Ecto neural progenitor cell (in vitro differentiated cells): ENCODE measurements at regions not wholly inside any gene's neighbourhood (a gene's known extent, or its start where the extent isn't known, plus 50 kb on each side); places are given as distances from the start of the nearest gene placed in this dataset.

Experiments
- DNase-seq: peaks from one replicate; pipeline ENCODE4 v3.0.0-alpha.2; 2018; ENCODE audit warnings: low spot score

DNA sequence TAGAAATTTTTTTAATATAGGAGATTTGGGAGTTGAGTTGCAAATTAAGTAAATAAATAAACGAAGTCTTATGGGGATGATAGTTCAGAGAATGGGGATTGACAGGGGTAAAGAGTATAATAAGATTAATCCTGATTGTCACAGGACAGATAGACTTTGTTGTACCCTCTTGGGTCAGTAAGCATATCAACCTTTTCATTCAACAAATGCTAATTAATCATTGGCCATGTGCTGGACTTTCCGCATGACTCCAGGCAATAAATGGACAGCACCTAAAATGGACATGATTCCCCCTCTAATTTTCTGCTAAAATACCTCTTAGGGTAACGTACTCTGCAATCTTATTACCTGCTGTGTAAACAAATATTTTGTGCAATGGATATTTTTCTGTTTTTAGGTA lies 1331.1 kb upstream of the ADGRL3 start:
- no peak for DNase-seq

DNA sequence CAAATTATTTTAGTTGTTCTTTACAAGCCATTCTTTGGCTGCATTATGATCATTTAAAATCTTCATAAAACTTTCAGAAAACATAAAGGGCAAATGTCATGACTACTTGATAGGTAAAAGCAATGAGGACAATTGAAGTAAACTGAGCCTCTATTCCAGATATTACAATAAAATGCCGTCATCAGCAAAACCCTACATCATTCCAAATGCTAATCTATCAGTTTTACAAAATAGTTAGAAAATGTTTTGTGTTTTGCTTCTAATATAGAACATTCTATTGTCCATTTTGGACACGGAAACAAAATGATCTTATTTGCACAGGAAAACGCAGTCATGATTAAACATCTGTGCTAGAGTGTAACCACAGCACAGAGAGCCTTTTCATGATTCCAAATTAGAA lies 1330.6 kb upstream of the ADGRL3 start:
- DNase-seq, result no peak

DNA sequence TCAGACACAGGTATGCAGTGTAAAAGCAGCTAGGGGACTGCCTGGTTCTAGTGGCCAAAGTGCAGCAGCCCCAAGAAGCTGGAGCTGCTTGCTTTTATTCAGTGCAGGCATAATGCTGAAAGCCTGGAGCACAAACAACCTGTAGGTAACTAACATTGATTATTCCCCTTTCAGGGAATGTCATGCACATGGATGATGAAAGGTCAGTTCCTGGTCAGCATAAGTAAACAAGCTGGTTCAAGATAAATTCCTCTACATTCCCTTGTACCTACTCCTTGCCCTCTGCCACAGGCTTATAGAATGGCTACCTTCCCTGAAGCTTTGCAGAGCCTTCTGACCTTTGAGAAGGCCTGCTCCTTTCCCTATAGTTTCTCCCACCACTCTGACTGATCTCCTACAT lies 1318.5 kb upstream of the ADGRL3 start:
- DNase-seq, result no peak

DNA sequence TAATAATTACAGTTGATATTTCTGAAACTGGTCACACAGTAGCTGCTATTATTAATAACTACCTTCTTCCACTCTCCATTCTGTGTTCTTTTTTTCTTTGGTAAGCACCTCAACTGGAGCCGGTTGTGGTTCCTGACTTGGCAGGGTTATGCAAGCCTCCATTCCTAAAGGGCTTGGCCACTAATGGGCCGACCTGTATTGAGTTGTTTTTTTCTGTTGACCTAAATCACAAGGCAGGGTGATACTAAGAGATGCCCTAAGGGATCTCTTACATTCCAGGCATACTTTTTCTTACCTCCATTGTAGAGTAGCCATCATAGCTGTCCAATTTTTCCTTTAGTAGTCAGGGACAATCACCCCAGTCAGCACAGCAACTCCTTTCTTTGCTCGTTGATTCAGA lies 1295.8 kb upstream of the ADGRL3 start:
- no peak for DNase-seq

DNA sequence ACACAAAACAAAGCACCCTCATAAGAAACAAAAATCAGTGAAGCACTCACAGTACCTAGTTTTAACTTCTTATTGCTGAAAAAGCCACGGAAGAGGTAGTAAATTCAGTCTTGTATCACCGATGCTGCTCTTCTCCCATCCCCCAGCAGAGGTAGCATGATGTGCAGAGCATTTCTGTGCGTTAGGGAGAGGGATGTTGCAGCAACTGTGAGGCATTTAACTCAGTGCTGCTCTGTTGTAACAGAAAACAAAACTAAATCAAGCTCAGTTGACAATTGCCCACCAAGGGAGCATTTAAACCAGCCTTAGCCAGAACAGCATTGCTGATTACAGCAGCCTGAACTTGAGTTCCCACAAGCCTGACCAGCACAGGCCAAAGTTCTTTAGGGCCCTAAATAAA lies 1279.7 kb upstream of the ADGRL3 start:
- no peak for DNase-seq

DNA sequence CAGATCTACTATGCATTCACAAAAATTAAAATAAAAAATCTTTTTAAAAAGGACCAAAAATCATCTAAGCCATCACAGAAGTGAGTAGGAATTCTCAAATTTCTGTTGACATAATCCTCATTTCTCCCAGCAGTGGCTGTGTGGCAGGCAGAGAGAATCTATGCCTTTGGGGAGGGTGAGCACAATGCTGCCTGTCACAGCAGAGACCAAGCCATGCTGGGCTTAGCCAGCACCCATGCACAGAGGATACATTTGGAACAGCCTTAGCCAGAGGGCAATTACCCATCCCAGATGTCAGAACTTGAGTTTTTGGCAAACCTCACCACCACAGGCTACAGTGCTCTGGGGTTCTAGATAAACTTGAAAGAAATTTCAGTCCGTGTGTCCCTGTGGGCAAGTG lies 1274.8 kb upstream of the ADGRL3 start:
- no peak for DNase-seq

DNA sequence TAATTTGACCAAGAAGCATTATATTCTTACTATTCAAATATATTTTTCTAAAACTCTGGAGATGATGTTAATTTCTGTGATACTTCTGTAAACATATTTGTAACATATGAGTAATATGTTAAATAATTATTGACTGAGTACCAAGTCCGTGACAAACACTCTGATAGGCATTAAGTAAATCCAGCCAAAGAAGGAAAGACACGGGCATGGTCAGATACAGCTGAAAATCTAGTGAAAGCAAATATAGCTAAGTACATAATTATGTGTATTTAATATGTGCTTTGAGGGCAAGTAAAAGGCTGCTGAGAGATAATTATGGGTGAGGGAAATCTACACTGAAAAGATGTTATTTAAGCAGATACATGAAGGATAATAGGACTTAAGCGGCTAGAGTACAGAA lies 1263.6 kb upstream of the ADGRL3 start:
- no peak for DNase-seq

DNA sequence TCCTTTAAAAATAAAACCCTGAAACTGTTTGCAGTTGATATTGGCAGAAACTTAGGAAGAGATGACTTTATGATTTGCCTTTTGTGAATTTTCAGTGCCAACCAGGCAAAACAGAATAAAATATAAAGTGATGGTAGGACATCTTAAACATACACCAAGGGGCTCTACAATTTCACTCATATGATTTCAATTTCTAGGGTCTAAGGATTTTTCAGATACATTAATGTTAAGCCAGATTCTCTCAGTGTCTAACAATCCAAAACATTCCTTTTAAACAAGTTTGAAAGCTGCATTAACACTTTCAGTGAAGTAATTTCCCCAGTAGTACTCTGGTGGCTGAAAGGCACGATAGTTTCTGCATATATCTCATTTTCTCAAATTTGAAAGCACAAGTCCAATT lies 1262.0 kb upstream of the ADGRL3 start:
- no peak for DNase-seq

DNA sequence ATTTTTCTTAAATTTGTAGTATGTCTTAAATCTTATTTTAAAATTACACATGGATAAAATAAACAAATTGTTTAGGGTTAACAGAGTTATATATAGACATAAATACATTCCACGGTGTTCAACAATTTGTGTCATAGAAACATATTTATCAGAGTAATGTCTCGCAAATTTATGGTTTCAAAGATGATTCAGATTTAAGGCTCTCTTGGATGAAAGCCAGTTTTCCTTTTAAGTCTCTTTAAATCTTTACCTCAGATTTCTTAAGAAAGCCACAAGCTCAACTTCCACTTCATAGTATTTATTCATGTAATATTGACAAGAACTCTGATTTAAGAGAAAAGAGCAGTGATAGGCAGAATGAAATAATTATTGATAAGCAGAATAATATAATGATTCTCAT lies 1254.8 kb upstream of the ADGRL3 start:
- no peak for DNase-seq

DNA sequence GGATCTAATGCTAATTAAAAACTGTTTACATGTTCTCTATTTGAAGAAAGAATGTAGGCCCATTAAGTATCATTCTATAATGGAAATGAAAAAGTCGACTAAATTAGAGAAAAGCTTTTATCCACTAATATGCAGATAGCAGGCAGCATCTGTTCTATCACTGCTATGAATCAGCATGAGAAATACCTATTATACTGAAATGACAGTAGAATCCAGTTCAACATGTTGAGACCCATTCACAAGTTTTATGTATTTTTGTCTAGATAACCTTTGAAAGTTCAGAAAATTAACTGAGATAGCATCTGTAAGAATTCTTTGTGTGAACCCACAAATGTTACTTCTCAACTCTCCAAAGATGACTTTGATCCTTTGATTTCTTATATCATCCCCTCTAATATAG lies 1254.4 kb upstream of the ADGRL3 start:
- DNase-seq, result no peak

DNA sequence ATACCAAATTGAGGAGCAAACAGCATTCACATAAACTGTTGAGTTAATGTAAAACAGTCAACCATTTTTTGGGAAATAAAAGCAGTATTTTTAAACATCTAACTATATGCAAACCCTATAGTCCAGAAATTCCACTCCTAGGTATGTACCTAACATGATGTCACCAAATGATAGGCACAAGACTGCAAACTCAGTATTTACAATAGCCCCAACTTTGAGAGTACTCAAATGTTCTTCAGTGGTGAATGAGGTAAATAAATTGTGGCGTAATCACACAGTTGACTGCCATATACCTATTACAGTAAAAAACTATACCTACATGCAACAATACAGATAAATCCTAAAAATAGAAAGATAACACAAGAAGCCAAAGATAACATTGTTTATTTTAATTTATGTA lies 1243.8 kb upstream of the ADGRL3 start:
- no peak for DNase-seq

DNA sequence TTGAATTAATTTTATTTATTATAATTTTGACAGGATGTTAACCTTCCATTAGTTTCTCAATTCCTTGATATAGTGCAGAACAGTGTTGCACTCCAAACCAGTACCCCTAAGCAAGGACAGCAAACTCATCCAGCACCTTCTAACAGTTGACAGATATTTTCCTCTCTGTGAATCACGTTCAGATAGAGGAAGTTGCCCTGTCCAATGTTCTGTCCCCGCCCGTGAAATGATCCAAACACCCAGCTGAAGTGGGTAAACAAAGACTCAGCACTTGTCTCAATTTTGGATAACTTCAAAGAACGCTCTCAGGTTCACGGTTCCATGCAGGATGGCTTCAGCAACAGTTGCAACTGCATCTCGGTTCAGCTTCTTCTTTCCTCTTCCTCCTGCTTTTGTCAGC lies 1240.0 kb upstream of the ADGRL3 start:
- no peak for DNase-seq

DNA sequence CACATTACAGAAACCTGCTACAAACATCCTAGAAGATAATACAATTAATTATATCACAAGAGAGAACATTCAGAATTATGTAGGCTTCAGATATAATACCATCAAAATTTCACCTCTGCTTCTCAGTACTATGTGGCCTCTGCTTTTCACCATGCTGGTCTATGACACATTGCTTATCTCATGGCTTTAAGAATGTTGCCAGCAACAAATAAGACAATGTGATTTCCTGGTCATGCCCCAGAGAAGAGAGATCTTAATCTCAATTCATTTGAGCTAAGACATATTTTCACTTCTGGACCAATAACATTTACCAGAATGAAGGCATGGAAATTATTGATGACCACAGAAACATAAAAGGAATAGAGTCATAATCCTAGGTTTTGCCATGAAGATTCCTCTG lies 1233.4 kb upstream of the ADGRL3 start:
- no peak for DNase-seq

DNA sequence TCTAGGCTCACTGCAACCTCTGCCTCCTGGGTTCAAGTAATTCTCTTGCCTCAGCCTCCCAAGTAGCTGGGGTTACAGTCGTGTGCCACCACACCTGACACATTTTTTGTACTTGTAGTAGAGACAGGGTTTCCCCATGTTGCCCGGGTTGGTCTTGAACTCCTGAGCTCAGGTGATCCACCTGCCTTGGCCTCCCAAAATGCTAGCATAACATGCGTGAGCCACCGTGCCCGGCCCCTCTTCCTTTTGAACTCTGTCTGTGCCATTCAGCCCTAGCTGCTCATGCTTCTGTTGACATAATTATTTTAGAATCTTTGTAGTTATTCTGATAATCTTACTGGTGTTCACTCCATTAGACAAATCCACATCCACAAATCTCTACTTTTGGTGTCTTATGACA lies 1231.3 kb upstream of the ADGRL3 start:
- DNase-seq, result no peak

DNA sequence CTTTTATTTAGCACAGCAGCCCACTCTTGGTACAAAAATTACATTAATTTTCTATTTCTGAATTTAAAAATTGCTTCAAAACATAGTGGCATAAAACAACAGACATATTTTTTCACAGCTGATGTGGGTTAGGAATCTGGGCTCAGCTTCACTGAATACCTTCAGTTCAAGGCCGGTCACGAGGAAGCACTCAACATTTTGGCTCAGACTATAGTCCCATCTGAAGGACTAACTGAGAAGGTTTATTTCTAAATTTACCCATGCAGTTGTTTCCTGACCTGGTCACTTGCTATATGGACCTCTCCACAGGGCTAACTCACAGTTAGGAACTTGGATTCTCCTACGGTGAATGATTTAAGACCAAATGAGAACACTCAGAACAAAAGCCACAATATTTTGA lies 1230.2 kb upstream of the ADGRL3 start:
- no peak for DNase-seq

DNA sequence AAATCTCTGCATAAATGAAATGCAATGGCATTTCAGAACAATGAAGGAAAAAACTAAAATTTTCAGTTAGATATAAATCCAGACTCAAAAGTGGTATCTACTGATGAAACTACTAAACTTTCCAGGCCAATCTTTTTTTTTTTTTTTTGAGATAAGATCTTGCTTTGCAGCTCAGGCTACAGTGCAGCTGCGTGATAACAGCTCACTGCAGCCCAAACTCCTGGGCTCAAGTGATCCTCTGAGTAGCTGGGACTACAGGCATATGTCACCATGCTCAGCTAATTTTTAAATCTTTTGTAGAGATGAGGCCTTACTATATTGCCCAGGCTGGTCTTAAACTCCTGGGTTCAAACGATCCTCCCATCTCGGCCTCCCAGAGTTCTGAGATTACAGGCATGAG lies 1228.2 kb upstream of the ADGRL3 start:
- DNase-seq, result no peak

DNA sequence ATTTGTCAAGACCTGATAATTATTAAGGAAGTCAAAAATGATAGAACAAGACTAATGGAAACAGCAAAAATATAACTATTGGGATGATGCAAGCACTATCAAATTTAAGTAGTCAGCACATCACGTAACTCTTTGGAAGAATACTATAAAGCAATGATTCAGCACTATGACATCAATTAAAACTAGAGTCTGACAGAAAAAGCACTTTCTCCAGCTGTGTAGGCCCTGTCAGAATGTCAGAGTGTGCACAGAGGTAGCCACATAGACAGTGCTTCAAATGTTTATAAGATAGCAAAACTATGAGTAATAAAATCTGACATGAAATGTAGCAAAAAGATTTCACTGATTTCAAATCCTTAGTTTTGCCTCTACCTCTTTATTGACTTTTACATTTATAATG lies 1226.6 kb upstream of the ADGRL3 start:
- DNase-seq, result no peak

DNA sequence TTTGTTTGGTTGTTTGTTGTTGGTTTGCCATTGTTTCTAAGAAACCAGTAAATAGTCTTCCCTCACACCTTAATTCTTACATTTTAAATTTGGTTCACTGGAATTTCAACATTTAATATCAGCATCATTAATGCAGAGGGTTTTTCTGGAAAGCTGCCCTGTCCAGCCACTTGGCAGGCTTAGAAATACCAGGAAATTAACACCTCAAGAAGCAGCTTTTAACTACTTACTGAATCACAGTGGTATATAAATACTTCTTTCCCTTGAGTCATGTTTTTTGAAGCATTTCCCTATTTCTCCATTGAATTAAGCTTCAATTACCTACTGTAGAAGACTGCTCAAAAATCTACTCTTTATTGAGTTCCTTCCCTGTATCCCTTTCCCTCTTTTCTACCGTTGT lies 1221.1 kb upstream of the ADGRL3 start:
- DNase-seq, result no peak

DNA sequence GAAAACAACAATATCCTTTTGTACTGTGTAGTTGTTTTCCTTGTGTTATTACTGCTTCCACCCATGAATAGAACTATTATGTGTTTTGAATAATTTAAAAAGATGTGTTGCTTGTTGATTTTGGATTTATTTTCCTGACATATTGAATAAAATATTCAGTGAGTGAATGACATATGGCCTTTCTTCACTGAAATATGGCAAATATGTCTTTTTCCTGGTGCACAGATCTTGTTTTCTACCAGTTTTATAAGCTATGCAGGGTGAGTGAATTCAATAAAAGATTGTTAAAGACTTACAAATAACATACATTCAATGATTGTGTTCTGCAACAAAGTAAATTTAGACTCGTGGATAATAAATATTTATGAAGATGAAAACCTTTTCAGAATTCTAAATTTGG lies 1216.3 kb upstream of the ADGRL3 start:
- no peak for DNase-seq

DNA sequence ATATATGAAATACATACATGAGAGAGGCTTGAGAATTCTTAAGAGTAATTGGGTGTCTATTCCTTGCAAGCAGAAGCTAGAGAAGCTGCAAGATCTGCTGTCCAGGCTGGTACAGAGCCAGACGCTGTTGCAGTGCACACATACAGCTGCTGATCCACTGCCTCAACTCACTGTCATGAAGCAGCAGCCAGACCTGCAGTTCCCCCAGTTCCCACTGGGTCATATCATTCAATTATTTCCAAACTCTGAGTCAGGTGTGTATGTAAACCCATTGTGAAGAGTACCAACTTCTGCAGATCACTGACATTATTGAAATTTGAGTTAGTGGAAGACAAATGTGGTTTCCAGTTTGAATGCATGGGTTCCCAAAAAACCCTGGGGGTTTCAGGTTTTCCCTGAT lies 1212.8 kb upstream of the ADGRL3 start:
- DNase-seq, result no peak

DNA sequence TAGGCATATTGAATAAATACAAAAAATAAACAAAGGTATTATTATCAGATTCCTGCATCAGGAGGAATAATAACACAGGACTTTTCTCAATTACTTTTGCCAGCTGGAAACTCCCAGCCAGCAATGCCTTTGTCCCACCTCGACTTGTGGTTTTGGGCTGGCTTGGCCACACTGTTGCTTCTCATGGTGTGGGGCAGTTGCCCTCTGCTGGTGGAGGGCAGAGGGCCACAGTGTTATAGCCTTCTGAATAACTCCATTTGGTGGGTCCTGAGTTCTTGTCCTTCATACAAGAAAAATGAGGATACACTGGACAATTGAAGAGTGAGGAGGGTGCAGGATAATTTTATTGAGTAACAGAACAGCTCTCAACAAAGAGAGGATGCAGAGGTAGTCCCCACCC lies 1206.0 kb upstream of the ADGRL3 start:
- DNase-seq, result no peak

DNA sequence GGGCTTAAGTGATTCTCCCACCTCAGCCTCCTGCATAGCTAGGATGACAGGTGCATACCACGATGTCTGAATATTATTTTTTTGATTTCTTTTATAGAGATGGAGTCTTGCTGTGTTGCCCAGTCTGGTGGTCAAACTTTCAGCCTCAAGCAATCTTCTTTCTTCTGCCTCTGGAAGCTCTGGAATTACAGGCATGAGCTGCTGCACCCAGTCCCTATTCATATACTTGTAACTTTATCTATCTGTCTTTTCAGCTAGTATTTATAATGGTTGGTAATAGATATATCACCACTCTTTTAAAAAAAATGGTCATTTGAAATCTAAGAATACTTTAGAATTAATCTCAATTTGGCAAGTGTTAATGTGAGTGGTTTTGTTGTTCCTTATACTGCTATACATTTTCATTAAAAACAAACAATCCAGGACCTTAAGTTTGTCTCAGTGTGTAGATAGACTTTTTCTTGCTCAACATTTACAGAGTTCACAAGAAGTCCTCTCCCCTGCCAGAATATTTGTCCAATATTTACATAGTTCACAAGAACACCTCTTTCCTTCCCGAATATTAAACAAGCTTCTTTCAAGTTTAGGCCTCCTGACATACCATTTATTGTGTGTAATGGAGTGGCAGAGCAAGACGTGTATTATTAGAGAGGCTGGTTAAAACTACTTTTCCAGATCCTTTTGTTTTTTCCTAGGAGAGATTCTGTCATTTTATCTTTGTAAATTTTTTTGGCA lies 1197.4 kb upstream of the ADGRL3 start:
- DNase-seq, result no peak

DNA sequence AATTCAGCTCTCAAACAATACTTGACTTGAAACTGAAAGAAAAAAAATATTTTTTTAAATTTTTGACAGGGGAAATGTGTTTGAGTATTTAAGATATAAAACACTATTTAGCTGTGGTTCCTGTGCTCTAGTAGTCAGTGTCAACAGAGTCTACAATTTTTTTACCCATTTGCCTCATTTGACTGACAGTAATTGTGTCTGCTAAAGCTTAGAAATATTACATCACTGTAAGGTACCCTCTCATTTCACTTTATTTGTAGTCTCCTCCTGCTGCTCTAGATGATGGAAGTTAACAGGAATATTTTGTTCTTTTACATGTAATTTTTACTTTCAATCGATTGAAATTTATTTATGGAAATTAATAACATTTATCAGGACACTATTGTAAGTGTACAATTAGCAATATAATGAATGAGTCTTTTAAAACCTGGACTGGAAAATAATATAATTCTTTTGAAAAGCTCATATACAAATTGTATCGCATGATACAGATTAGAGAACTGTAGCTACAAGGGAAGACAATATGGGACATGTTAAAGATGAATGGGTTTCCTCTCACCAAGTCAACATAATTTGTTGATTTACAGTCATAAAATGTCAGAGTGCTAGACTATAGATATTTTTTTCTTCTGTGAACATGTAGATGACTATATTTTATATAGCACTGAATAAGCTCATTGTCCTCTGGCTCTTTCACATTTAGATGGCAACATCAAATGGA lies 1186.5 kb upstream of the ADGRL3 start:
- no peak for DNase-seq

DNA sequence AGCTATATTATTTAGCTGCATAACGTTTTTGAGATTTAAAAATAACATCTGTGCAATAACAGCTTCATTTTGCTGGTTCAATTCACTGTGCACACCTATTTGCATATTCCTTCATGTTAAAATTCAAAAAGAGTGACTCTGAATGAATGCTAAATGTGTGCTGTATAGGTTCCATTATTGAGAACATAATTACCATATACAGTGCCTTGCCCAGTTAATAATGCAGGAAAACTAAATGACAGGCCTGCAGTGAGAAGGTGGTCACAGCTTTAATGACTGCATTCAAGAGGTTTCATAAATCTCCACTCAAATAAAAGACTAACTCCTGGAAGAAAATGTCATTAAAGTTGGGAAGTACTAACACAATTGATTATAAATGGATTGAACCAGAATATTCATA lies 1183.2 kb upstream of the ADGRL3 start:
- DNase-seq, result no peak
